ENCODE measurements at regions not wholly inside any gene's neighbourhood (a gene's known extent, or its start where the extent isn't known, plus 50 kb on each side); places are given as distances from the start of the nearest gene placed in this dataset.
A peak's percentile ranks its signal among the peaks of the same experiment; 100 is the strongest.

GRCh38 chr20:22507240-22507961 lies 77.0 kb downstream of the FOXA2 start (continued):
- TF ChIP-seq TRAFD1 (CRISPR knock-in tag; IDR thresholded peaks at IDR 0.05; ENCODE audit: borderline replicate concordance): peak; percentile 90; the same call in 1 of the 2 replicates
- TF ChIP-seq NPAS2 (CRISPR knock-in tag; IDR thresholded peaks at IDR 0.05; ENCODE audit: borderline replicate concordance): no peak
- peak; percentile 93 for TF ChIP-seq ARID5B (CRISPR knock-in tag; IDR thresholded peaks at IDR 0.05)
- TF ChIP-seq FOXK2 (IDR thresholded peaks at IDR 0.05): peak; percentile 87
- no peak for TF ChIP-seq EHMT2 (IDR thresholded peaks at IDR 0.05; ENCODE audit: borderline replicate concordance, low read depth, low read length)
- TF ChIP-seq MTF2 (CRISPR knock-in tag; IDR thresholded peaks at IDR 0.05; ENCODE audit: borderline replicate concordance): no peak
- TF ChIP-seq SOX5 (CRISPR knock-in tag; IDR thresholded peaks at IDR 0.05; ENCODE audit: borderline replicate concordance): peak; percentile 87
- TF ChIP-seq RNF2 (conservative IDR thresholded peaks at IDR 0.05; ENCODE audit: low read depth): no peak
- TF ChIP-seq NCOA5 (CRISPR knock-in tag; IDR thresholded peaks at IDR 0.05): no peak
- peak; percentile 59; the same call in 1 of the 2 replicates for TF ChIP-seq CREM (IDR thresholded peaks at IDR 0.05)
- TF ChIP-seq CREM (CRISPR knock-in tag; IDR thresholded peaks at IDR 0.05): no peak
- TF ChIP-seq KLF16 (CRISPR knock-in tag; IDR thresholded peaks at IDR 0.05): peak in 1 of 2 experiments; percentile 88; a peak in 2 of 4 replicates
- peak; percentile 80 for TF ChIP-seq RCOR2 (CRISPR knock-in tag; IDR thresholded peaks at IDR 0.05)
- TF ChIP-seq MXI1 (IDR thresholded peaks at IDR 0.05; ENCODE audit: borderline replicate concordance, low read depth, low read length): peak; percentile 65; the same call in 1 of the 3 replicates
- TF ChIP-seq ZBTB7A (CRISPR knock-in tag; IDR thresholded peaks at IDR 0.05): peak; percentile 43; the same call in 1 of the 2 replicates
- no peak for TF ChIP-seq HINFP (CRISPR knock-in tag; IDR thresholded peaks at IDR 0.05; ENCODE audit: low read depth)
- peak; percentile 63 for TF ChIP-seq UBTF (CRISPR knock-in tag; IDR thresholded peaks at IDR 0.05)

Measured in HepG2 (cell line).